HG02759 (cell line): ENCODE measurements at regions not wholly inside any gene's neighbourhood (a gene's known extent, or its start where the extent isn't known, plus 50 kb on each side); places are given as distances from the start of the nearest gene placed in this dataset.
"Not testable (repeated sequence)": the region's sequence is repeated elsewhere in the genome, so short reads cannot be mapped to it uniquely, and the experiment has no call there.

Experiments used
- ATAC-seq: cut with Tn5 transposase; IDR thresholded peaks from one replicate; pipeline ENCODE4 v1.9.1; 2021; ENCODE audit warnings: mild to moderate bottlenecking, moderate library complexity; ENCODE audit not compliant: unreplicated experiment

DNA sequence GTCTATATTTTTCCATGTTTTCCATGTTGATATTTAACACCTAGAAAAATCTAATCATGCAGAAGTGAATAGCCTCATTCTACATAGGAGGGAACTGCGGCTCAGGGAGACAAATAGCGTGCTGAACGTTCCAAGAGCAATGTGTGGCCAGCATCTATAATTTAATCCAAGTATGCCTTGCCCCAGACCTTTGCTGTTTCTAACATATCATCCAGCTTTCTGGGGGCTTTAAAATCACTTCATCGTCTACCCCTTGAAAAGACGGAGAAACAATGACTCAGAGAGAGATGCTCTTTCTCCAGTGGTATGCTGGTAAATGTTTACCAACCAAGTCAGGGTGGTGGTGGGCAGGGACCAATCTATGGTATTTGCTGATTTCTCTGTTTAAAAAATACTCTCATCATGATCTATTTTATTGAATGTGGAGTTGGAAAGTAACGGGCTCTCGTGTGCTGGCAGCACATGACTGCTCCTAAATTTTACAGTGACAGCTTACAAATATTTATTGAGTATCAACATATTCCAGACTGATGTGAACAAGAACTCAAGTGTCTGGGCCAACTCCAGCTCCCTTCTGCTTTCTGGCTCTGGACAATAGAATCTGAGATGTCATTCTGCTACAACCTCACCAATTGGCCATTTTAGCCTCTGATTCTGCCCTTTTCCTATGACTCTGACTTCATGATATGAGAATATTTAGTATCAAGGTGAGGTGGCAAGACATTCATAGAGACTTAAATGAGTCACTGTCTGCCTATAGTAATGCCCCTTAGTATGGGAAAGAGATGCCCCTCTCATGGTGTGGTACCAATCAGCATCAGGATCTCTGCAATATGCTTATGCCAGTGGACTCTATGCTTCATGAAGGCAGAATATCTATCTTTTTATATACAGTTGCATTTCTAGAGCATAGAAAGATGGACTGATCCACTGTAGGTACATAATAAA is 407.4 kb upstream of the TNC start:
- no peak for ATAC-seq

DNA sequence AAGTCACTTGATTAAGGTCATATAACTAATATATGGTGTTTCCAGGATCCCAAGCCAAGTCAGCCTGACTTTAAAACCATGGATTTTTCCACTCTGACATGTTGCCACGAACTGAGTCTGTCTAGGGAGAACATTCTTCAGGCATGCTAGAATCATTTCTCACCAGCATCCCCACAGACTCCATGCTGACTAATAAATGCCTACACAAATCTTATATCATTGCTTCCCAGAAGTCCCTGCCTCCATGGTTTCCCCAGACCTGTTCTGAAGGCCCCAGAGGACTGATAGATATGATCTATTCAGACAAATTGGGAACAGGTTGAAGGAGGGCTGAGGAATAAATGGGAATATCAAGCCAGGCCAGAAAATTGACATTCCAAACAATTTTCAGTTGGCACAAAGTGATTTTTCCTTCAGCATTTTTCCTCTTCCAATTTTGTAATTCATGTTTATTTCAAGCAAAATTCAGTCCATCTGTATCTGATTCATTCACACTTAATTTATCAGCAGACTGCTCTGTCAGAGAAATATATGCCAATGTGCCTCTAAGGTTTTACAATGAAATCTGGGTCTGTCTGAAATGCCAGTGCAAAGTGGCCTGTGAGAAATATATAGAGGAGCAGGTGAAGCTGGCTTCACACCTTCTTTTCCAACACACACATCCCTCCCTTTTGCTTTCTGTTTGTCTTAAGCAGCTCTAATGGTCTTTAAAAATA is 413.6 kb upstream of the TNC start:
- no peak for ATAC-seq

DNA sequence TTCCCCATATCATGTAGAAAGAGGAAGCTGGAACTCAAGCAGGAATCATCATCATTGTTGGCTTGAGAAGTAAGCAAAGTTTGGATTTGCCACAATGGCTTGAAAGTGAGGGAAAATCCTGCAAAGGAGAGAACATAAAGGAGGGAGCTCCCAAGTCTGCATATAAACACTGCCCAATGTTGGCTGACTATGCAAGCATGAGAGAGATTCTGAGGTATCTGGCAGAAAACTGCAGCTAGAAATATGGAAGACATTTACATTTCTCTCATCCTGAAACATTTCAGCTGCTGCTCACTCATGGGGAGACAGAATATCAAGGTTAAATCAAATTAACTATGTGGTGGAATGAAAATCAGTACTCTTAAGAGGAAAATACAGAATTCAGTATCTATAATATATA is 415.6 kb upstream of the TNC start:
- ATAC-seq = no peak

DNA sequence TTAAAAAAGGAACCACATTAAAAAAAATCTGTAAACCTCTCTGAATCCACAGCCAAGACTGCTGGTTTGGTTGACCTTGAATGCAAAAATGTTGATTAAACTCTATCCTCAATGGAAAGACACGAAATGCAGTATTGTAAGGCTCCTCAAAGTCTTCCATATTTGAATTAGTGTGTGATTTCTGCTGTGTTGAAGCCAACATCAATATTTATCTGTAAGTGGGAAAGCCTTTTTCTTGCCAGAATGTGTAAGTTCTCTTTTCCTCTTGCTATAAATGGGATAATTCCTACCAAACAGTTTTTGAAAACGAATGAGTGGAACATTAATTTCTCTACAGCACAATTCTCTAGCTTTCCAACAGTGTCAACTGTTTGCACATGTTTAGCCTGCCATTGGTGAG is 422.1 kb upstream of the TNC start:
- ATAC-seq = no peak

DNA sequence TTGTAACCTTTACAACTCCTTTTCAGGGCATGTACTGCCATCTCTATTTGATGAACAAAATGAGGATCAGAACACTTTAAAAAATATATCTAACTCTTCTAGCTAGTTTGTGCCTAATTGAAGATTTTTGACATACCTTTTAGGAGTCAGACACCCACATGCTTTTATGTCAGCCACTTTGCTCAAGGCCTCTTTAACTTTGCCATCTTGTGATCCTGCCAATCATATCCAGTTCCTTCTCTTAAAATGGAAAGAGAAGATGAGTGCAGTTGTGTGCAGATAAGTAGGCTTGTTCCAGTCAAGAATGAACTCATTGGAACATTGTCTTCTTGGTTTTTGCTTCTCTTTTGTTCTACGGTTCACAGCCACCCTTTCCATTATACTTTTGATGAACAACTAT is 425.6 kb upstream of the TNC start:
- no peak for ATAC-seq

DNA sequence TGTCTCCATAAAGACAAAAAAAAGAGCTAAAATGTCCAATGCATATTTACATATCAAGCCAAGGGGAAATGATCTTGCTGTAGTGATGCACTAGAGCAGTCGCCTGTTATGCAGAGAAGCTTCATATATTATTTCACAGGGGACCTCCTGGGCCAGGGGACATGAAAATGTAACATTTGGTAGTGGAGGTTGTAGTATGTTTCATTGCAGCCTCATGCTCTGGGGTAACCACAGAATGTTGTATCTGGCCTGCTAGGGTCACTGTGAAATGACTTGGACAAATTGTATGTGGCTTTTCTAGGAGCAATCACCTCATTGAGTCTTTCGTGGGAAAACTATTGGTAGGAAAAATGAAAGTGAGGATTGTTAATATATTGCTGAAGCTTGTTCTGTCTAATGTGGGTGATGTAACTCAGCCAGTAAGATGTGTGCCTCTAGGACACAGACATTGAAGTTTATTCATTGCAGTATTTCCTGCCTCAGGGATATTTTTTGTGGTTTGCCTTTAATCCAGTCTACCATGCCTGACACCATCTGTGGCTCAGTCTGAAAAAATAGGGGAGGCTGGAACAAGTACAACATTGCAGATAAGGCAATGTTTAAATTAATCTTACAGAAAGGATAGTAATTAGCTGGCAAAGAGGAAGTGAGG is 430.8 kb upstream of the TNC start:
- ATAC-seq = no peak

DNA sequence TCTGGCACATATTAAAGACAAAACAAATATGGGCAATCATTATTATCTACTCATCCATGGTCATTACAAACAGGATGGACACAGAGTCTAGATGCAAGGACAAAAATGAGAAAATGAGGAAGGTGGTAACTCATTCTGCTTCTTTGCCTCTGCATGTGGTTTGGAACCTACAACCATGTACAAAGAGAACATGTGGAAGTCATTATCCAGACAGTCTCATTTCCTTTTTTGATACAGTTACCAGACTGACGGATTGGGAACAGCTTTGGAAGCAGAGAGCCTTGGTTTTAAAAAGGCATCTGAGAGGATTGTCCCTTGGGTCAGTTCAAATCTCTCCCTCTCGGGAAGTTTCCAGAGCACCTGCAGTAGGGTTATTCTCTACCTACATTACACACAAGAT is 433.4 kb upstream of the TNC start:
- no peak for ATAC-seq

DNA sequence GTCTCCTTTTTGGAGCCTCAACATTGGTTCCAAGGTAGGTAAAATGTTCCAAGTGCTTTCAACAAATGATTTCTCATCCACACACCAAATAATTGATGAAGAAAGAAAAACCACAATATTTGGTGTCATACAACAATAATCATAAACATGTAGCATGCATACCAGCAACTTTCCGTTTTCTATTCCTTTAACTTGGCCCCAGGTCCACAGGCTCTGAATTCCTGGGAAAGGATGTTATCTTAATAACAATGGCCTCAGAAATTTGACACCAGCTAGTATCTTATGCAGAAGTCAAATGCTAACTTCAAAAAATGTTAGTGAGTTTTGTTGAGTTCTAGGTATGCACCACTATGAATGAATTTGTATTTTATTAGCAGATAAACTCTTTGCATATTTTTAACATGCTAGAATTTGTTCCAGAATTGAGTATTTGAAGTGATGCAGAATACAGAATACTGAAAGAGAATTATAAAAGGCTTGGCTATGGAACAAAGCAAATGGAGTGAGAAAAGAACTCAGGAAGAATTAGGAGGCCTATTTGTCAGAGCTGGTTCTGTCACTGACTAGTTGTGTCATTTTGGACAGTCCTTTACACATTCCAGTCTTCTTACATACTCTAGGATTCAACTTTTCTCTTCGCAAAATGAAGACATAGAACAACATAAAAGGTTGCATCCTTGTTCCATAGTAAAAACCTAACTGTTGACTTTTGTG is 435.3 kb upstream of the TNC start:
- no peak for ATAC-seq

DNA sequence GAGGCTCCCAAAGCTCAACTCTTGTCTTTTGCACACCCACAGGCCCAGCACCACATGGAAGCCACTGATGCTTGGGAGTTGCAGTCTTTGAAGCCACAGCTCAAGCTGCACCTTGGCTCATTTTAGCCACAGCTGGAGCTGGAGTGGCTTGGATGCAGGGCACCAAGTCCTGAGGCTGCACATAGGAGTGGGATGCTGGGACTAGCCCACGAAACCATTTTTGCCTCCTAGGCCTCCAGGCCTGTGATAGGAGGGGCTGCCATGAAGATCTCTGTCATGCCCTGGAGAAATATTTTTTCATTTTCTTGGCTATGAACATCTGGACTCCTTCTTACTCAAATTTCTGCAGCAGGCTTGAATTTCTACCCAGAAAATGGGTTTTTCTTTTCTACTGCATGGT is 438.5 kb upstream of the TNC start:
- no peak for ATAC-seq

DNA sequence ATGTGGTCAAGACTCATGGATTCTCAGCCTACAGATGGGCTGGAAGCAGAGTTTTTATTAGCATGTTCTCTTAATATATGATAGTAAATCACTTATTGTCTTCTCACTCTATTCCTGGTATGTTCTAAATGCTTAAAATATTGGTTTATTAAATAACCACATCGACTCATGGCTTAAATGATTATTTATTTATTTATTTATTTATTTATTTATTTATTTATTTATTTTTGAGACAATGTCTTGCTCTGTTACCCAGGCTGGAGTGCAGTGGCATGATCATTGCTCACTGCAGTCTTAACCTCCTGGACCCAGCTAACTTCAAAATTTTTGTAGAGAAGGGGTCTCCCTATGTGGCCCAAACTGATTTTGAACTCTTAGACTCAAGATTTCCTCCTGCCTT is 457.2 kb upstream of the TNC start:
- no peak for ATAC-seq

DNA sequence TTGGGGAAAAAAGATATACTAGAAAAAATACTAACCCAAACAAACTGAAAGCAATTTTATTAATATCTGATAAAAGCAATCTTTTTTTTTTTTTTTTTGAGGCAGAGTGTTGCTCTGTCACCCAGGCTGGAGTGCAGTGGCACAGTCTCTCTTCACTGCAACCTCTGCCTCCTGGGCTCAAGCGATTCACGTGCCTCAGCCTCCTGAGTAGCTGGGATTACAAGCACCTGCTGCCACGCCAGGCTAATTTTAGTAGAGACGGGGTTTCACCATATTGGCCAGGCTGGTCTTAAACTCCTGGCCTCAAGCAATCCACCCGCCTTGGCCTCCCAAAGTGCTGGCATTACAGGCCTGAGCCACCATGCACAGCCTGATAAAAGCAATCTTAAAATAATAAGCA is 467.5 kb upstream of the TNC start:
- not testable (repeated sequence) for ATAC-seq

DNA sequence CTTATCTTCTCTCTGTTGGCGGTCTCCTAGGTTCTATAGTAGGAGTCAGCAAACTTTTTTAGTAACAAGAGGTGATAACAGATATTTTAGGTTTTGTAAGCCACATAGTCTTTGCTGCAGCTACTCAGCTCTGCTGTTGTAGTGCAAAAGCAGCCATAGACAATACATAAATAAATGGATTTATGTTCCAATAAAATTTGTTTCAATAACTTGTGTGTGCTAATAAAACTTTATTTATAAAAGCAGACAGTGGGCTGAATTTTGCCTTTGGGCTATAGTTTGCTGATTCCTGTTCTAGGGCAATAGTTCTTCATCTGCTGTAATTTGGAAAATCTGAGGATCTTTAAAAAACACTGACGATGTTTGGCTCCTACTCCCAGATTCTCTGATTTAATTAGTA is 469.4 kb upstream of the TNC start:
- no peak for ATAC-seq

DNA sequence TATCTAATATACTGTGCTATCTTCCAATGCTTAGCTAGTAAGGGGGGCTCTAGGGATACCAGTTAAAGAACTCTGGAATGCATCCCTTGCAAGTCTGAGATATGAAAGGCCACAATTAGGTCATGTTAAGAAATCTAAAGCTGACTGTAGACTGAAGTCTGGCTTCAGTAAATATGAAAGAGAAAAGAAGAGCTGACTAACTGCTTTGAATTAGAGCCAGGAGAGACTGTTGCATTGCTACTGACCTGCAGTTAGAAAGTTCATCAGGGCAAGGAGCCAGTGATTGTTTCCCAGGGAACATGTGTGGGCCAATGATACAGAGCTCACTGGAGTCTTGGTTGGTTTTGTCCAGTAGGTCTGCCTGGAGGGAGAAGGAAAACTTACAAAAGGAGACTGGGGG is 472.1 kb upstream of the TNC start:
- ATAC-seq = no peak

DNA sequence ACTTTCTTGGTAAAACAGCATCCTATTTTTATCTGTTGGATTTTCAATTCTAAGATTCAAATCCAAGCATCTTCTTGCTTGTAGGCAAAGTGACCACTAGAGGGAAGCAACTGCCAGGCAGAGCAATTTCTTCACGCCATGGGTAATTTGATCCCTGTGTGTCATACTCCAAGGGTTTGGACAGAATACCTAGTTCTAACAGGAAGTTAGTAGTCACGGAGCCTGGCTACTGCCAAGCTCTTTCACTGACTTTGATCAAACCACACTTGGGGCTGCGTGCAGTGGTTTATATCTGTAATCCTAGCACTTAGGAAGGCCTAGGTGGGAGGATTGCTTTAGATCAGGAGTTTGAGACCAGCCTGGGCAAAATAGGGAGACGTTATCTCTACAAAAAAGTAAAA is 473.6 kb upstream of the TNC start:
- no peak for ATAC-seq

DNA sequence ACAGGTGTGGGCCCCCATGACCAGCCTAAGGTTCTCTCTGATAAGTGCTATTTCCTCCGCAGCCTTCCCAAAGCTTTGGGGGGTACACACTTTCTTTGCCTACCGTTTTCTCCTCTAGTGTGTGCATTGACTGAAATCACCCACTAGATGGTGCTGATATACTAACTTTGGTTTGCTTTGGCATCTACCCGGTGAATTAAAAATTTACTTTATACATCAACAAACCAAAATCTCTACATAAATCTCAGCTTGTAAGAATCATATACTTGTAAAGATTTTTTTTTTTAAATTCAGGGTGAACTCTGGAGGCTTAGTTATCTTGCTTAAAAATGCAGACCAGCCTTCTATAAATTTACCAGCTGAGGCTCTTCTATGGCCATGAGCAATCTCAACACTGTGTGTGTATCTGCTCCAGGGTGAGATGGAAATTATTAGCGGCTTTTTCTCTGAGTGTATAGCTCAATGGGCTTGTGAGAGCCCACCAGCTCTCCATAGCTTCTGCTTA is 475.7 kb upstream of the TNC start:
- ATAC-seq = no peak

DNA sequence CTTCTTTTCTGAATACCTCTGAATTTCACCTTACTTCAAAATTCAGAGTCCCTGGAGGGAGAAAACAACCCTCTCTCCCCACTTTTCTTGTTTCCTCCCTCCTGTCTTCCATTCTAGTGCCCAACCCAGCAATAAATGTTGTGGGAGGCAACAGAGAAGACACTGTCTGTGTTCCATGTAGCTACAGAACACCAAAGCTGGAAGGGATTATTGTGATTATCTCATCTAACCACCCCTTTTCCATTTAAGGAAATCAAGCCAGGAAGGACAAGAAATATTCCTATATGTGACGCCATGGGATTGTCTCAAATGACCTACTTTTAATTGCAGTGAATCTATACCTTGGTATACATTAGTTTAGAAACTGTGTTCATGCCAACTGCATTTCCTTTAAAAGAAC is 476.6 kb upstream of the TNC start:
- ATAC-seq = no peak

DNA sequence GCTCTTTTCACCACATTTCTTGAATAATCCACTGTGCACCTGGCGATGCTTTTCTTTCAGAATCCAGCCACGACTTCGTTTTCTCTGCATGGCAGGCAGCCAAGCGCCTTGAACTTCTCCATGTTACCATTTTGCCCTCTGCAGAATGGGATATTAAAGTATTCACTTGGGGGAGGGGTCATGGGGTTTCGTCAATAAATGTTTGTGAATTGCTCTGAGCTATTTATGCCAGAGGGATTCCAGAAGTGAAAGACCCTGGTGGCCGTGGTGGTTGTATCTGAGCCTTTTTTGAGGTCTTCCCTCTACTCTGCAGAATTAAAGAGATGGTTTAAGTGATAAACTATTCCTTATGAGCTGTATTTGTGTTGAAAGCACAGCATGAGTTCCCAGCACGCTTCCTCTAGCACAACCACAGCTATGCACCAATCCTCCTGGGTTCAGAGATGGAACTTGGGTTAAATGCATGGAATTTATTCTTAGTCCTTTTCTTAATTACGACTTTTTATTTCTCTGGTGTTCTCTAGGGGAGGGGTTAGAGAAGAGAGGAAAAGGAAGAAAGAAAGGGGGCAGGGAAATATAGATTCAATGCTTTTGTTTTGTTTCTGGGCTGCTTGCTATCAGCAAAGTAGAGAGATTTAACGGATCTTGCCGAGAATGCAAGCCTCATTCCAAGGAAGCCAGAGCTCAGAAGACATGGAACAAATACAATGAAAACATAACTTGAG is 478.2 kb upstream of the TNC start:
- ATAC-seq = no peak

DNA sequence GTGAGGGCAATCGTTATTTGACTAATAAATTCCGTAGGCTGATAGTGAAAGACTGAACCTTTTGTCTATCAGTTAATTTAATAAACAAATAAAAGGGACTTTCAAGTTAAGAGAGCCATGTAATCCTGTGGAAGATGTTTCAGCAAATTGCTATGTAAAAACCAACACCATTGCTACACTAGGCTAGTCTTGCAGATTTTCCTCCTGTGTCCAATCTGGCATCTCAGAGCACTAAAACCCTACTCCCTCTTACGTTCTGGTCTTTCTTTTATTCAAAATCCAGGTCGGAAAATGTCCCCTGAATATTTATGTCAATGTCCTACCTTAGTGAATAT is 478.8 kb upstream of the TNC start:
- no peak for ATAC-seq

DNA sequence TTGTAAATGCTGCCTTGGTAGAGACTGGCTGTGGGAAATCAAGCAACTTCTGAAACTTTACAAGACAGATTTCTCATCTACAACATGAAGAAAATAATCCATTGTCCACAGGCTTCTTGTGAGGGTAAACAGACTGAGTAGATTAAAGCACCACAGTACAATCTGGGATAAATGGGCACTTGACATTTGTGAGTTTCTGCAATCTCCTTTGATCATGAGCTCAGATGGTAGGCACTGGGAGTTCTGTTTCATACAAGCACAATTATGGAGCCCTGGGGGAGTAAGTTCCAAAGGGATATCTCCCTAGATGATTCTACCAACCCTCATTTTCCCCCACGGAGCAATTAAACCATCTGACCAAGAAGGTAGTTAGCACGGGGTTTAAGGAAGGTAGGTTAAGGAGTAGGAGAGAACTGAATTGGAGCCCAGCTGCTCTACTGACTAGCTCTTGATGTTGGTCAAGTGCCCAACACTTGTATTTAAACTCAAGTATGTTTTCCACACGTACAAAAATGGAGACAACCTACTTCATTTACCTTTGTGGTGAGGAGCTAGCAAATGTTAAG is 479.5 kb upstream of the TNC start:
- no peak for ATAC-seq

DNA sequence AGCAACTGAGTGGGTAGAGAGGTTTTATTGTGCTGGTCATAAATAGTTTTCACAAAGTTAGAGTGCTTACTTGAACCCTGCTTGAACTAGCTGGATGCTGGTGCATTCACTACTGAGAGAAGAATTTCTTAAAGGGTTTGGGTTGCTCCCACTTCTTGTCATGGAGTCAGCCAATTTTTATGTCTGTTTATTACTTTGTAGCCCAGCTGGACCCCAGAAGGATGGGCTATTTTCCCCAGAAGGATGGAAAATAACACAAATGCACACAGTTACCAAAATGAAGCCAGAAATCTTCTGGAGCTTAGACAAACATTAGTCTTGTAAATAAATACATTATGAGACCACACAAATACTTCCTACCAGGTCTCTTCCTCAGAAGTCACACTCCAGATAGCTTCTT is 480.8 kb upstream of the TNC start:
- ATAC-seq = no peak
